Mesothelial cell of epicardium (in vitro differentiated cells): ENCODE measurements at regions not wholly inside any gene's neighbourhood (a gene's known extent, or its start where the extent isn't known, plus 50 kb on each side); places are given as distances from the start of the nearest gene placed in this dataset.
A peak's percentile ranks its signal among the peaks of the same experiment; 100 is the strongest.
"Not testable (repeated sequence)": the region's sequence is repeated elsewhere in the genome, so short reads cannot be mapped to it uniquely, and the experiment has no call there.

ENCODE experiments used
- DNase-seq, 2 experiments: peaks; one replicate each; pipeline ENCODE4 v3.0.0; 2021; ENCODE audit warnings: low spot score in 2 of 2; ENCODE audit not compliant: unreplicated experiment in 2 of 2
- H3K27ac Mint-ChIP-seq: 2 replicates; pipeline ENCODE4 v1.8.0; 2021; ENCODE audit warnings: mixed read lengths
- H3K27me3 Mint-ChIP-seq: 2 replicates; pipeline ENCODE4 v1.8.0; 2021; ENCODE audit warnings: low read depth, mixed read lengths
- H3K36me3 Mint-ChIP-seq: 2 replicates; pipeline ENCODE4 v1.8.0; 2021; ENCODE audit warnings: mixed read lengths
- H3K4me1 Mint-ChIP-seq: 2 replicates; pipeline ENCODE4 v1.8.0; 2021; ENCODE audit warnings: mixed read lengths
- H3K4me3 Mint-ChIP-seq: 2 replicates; pipeline ENCODE4 v1.8.0; 2021; ENCODE audit warnings: mild to moderate bottlenecking, moderate library complexity, mixed read lengths
- H3K9me3 Mint-ChIP-seq: 2 replicates; pipeline ENCODE4 v1.8.0; 2021; ENCODE audit warnings: mixed read lengths
- TF ChIP-seq, protein P1 (sequence below): fragments of 200-600 bp; sonication (generic); IDR thresholded peaks from one replicate; pipeline ENCODE4 v1.5.0; 2021; ENCODE audit warnings: antibody characterized with exemption; ENCODE audit not compliant: unreplicated experiment

DNA sequence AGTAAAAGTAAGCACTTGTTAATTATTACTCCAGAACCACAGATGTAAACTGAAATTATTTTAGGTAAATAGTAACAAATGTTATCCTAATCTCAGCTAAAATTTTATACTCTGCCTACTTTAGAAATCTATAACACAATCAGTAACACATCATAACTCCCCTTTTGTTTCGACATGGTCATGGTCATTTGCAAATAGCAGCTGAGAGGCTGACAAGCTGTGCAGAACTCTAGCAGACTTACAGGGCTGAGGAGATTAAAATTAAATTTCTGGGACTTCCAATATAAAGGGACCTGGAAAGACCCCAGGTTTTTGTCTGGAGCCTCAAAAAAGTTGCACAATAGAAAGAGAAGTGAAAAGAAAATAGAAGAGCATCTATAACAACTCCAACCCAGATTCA is 88.8 kb downstream of the PRL start:
- peak overlapping the region; percentile 17 for H3K27ac Mint-ChIP-seq
- no peaks in the 10 kb centered on the region for H3K27me3 Mint-ChIP-seq
- no peak for DNase-seq
- peaks cover 14% of the 10 kb centered on the region for H3K9me3 Mint-ChIP-seq
- H3K36me3 Mint-ChIP-seq = peaks cover 14% of the 10 kb centered on the region
- H3K4me1 Mint-ChIP-seq = peaks cover 19% of the 10 kb centered on the region
- no peak overlapping the region for H3K4me3 Mint-ChIP-seq
- TF ChIP-seq, protein P1, sequence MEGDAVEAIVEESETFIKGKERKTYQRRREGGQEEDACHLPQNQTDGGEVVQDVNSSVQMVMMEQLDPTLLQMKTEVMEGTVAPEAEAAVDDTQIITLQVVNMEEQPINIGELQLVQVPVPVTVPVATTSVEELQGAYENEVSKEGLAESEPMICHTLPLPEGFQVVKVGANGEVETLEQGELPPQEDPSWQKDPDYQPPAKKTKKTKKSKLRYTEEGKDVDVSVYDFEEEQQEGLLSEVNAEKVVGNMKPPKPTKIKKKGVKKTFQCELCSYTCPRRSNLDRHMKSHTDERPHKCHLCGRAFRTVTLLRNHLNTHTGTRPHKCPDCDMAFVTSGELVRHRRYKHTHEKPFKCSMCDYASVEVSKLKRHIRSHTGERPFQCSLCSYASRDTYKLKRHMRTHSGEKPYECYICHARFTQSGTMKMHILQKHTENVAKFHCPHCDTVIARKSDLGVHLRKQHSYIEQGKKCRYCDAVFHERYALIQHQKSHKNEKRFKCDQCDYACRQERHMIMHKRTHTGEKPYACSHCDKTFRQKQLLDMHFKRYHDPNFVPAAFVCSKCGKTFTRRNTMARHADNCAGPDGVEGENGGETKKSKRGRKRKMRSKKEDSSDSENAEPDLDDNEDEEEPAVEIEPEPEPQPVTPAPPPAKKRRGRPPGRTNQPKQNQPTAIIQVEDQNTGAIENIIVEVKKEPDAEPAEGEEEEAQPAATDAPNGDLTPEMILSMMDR = no peak

DNA sequence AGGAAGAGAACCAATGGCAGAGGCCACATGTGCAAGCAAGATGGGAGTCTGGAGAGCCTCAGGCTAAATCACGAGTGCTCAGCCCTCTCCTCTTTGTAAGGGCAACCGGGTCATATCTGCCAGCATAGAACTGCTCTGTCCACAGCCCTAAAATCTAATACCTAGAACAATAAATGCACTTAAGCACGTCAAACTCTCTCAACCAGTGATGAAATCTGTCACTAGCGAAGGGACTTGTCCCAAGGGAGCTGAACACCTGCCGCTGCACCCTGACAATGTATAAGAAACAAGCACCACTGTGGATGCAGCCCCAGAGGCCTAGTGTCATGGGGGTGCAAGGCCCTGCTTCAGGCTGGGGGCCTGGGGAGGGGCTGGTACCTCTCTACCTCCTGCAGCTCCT is 82.5 kb downstream of the PRL start:
- TF ChIP-seq, protein P1 = no peak
- H3K36me3 Mint-ChIP-seq = peaks cover 5% of the 10 kb centered on the region
- peaks cover 19% of the 10 kb centered on the region for H3K4me1 Mint-ChIP-seq
- peaks cover 9% of the 10 kb centered on the region for H3K9me3 Mint-ChIP-seq
- DNase-seq = no peak
- H3K27me3 Mint-ChIP-seq = no peaks in the 10 kb centered on the region
- H3K27ac Mint-ChIP-seq = no peak overlapping the region
- no peak overlapping the region for H3K4me3 Mint-ChIP-seq

DNA sequence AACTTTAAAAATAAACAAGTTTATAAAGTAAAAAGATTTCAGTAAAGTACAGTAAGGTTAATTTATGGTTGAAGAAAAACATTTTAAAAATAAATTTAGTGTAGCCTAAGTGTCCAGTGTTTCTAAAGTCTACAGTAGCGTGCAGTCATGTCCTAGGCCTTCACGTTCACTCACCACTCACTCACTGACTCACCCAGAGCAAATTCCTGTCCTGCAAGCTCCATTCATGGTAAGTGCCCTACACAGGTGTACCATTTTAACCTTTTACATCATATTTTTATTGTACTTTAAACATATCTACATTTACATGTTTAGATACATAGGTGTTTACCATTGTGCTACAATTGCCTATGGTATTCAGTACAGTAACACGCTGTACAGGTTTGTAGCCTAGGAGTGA is 81.4 kb downstream of the PRL start:
- H3K4me1 Mint-ChIP-seq = peaks cover 29% of the 10 kb centered on the region
- DNase-seq, H3K36me3 Mint-ChIP-seq, H3K27me3 Mint-ChIP-seq, H3K9me3 Mint-ChIP-seq, H3K27ac Mint-ChIP-seq, H3K4me3 Mint-ChIP-seq: not testable (repeated sequence)

DNA sequence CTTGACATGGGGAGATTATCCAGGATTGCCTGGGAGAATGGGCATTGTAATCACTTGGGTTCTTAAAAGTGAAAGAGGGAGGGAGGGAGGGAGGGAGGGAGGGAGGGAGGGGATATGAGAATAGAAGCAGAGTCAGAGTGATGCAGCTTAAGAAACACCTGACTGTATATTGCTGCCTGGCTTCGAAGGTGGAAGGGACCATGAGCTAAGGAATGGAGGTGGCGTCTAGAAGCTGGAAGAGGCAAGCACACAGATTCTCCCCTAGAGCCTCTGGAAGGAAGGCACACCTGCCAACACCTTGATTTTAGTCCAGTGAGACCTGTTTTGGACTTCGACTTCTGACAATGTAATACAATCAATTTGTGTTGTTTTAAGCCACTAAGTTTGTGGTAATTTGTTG is 78.4 kb downstream of the PRL start:
- H3K4me1 Mint-ChIP-seq = peaks cover 46% of the 10 kb centered on the region
- TF ChIP-seq, protein P1 = no peak
- H3K27me3 Mint-ChIP-seq = no peaks in the 10 kb centered on the region
- no peak for DNase-seq
- no peak overlapping the region for H3K4me3 Mint-ChIP-seq
- no peaks in the 10 kb centered on the region for H3K9me3 Mint-ChIP-seq
- H3K27ac Mint-ChIP-seq = no peak overlapping the region
- no peaks in the 10 kb centered on the region for H3K36me3 Mint-ChIP-seq

DNA sequence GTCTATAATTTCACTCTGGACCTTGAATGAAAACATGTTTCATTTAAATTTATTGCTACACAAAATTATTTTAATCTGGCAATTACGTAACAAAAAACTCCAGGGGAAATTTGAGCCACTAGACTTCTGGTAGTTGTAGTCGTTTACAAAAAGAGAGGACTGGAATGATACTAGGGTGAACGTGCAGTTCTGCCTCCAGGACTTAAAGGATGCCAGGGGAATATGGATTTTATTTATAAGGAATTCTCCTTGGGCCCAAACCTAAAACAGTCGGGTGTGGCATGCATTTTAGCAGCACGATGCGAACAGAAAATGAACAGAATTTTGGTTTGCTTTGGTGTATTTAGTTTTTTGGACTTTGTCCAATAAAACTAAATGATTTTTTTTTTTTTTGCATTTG is 76.9 kb downstream of the PRL start:
- Mint-ChIP-seq H3K9me3 (no peaks in the 10 kb centered on the region), H3K27ac (peak overlapping the region; percentile 48), H3K4me1 (peaks cover 46% of the 10 kb centered on the region), H3K27me3 (no peaks in the 10 kb centered on the region), H3K36me3 (no peaks in the 10 kb centered on the region), H3K4me3 (no peak overlapping the region)
- TF ChIP-seq, protein P1 = no peak
- no peak for DNase-seq

DNA sequence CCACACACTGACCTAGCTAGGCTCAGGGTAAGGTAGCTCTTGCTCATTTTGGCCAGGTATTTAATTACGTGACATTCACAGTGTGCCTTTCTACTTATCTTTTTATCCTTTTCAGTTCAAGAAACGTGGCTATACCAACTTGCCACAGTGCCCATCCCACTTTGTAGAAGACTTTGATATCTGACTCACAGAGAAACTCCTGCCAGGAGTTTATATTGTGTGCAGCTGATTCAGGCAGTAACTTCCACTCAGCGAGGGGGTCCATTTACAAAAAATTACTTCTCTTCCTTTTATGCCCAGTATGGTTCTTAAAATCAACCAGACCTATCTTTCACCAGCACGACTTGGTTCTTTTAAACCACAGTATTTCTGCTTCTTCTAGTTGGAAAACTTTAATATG is 75.6 kb downstream of the PRL start:
- TF ChIP-seq, protein P1 = no peak
- Mint-ChIP-seq H3K27ac (peak overlapping the region; percentile 81), H3K9me3 (no peaks in the 10 kb centered on the region), H3K27me3 (no peaks in the 10 kb centered on the region), H3K4me1 (peaks cover 46% of the 10 kb centered on the region), H3K4me3 (peak overlapping the region; percentile 11), H3K36me3 (no peaks in the 10 kb centered on the region)
- DNase-seq = no peak
